ENCODE measurements at regions not wholly inside any gene's neighbourhood (a gene's known extent, or its start where the extent isn't known, plus 50 kb on each side); places are given as distances from the start of the nearest gene placed in this dataset.
"Not testable (repeated sequence)": the region's sequence is repeated elsewhere in the genome, so short reads cannot be mapped to it uniquely, and the experiment has no call there.

- DNase-seq: no peak
These were observed 58.5 kb downstream of the NPY1R start for GRCh38 chr4:163273922-163274321.

DNA sequence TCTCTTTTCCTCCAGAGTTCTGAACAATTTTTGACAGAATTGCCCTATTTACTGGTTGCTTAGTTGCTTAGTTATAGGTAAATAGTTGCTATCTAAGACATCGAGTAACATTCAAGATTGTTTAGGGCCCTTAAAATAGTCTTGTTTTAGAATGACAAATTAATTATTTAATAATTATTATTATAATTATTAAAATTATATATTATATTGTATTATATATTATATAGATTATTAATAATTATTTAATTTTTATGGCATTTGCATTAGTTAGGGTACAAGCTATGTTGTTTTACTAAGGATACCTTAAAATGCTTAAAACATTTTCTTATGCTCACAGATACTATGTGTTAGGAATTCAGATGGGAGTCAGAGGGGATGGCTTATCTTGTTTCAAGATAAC, 59.2 kb downstream of the NPY1R start:
- DNase-seq: no peak

- no peak for DNase-seq
These were observed 60.8 kb downstream of the NPY1R start for GRCh38 chr4:163271555-163272127.

GRCh38 chr4:163269869-163270268, 62.5 kb downstream of the NPY1R start:
- peak; percentile 12 for DNase-seq

- peak; percentile 5 for DNase-seq
These were observed 63.2 kb downstream of the NPY1R start for GRCh38 chr4:163269166-163269565.

DNA sequence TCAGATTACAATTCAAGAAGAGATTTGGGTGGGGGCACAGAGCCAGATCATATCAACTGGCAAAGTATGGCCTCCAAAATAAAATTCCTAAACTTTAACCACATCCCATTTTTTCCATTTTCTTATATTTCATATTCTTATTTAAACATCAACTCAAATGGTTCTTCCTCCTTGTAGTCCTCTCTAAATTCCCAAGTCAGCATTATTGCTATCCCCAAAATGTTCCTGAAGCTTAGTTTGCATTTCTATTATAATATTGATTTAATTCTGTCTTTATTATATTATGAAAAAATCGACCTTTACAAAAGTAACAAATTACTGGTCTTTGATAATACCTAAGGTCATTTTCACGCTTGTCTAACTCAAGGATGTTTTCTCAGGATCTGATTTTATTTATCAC, 67.5 kb downstream of the NPY1R start:
- DNase-seq: no peak

DNA sequence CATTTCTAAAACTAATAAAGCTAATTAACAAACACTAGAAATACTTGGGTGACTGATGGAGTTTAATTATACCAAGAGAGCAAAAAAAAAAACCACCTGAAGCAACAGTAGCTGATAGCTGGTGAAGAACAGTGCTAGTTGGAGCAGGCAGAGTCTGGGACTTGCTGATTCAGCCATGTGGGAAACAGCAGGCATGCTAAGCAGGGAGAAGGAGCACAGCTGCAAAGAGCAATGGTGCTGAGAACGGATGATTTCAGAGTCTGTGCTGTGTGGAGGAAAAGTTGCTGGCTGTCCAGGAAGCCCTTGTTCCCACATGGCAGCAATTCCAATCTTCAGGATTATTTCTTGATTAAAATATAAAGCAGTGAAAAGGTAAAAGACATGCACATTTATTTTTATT, 68.8 kb downstream of the NPY1R start:
- DNase-seq: peak; percentile 12

GRCh38 chr4:163256680-163257343, 75.6 kb downstream of the NPY1R start:
- no peak for DNase-seq

- no peak for DNase-seq
These were observed 81.2 kb downstream of the NPY1R start for GRCh38 chr4:163251204-163251603.

GRCh38 chr4:163249042-163249441, 82.4 kb upstream of the NAF1 start:
- DNase-seq: no peak

GRCh38 chr4:163245044-163245728, 78.5 kb upstream of the NAF1 start:
- no peak for DNase-seq

DNA sequence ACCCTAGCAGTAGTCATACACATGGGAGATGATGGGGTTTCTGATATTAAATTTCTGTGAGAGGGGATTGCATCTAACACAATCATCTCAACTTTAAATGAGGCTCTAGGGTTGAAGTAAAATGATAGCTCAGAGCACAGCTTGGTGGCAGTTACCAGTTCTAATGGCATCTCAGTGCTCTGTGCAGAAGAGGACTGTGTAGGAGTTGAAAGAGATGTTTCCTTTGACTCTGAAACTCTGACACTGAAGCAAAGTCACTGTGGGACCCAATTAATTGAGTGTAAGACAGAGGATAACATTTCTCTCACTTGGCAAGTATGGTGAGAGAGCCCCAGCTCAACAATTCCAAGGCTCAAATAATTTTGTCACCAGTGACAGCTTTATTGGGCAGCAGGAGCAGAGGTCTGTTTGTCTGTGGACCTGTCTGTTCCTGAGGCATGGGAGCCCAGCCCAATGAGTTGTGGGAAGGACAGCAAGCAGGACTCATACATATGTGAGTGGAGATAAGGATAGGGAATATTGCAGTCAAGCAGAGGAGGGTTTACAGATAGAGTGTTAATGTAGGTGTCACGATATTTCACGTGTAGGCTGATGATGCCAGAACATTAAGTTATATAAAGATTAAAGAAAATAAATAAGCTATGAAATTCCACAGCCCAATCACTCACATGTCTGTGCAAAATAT, 76.7 kb upstream of the NAF1 start:
- no peak for DNase-seq

GRCh38 chr4:163237856-163238255, 71.2 kb upstream of the NAF1 start:
- no peak for DNase-seq

GRCh38 chr4:163236389-163236788, 69.7 kb upstream of the NAF1 start:
- DNase-seq: not testable (repeated sequence)

DNA sequence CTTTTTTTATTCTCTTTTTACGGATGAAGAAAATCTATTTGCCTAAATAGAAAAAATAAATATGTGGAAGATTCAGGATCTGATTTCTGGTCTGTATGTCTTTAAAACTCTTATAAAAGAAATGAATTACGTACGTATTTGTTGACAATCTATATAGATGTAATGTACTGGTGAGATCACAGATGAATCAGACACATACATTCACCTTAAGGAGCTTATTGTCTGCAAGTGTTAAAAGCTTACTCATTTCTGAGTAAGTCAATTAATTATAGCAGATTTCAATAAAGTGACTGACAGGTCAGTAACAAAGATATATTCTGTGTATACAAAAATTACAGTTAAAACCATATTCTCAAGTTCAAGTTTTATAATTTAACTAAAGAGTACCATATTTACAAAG, 66.6 kb upstream of the NAF1 start:
- DNase-seq: no peak

DNA sequence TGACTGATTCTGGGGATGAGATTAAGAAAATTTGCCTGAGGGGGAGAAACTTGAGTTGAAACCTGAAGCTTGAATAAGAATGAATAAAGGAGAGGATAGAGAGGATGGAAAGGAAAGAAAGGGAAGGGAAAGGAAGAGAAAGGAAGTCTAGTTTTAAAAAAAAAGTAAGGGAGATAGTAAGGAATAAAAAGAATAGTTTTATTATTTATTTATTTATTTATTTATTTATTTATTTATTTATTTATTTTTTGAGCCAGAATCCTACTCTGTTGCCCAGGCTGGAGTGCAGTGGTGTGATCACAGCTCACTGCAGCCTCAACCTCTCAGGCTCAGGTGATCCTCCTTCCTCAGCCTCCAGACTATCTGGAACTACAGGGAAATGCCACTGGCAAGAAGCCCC, 62.0 kb upstream of the NAF1 start:
- DNase-seq: no peak

DNA sequence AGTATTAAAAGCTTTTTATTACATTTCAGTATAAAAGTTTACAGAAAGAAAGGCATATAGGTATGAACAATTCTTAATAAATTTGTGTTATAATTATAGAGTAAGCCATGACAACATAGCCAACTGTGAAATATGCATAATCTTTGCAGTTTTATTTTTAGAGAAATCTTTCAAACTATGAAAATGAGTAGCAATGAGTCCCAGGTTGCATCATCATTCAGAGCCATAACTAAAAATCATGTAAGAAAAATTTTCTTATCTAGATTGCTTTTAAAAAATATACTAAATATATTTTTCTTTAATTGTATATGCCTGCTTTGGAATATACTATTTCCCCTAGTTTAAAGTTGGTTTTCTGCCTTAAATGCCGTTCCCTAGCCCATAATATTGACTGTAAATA, 54.8 kb upstream of the NAF1 start:
- DNase-seq: no peak

DNA sequence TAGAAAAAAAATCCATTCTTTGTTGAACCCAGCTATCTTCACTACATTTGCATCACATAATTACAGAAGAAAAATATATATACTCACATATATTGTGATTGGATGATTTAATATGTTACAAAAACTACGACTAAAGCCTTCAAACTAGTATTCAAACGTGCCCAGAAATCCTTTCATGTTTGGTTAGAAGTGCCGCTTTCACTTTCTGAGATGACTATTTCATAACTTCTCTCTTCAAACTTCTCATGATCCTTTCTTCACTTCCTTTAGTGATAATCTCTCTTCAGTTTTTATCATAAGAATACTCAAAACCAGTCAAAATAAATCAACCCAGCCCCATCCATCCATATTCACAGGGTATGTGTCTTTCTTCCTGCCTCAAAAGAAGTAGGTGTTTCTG, 50.8 kb upstream of the NAF1 start:
- no peak for DNase-seq

Measured in tongue (tissue), 1 donor.